HCT116 (cell line): ENCODE measurements at regions not wholly inside any gene's neighbourhood (a gene's known extent, or its start where the extent isn't known, plus 50 kb on each side); places are given as distances from the start of the nearest gene placed in this dataset.
"Not testable (repeated sequence)": the region's sequence is repeated elsewhere in the genome, so short reads cannot be mapped to it uniquely, and the experiment has no call there.

Source experiments
- ATAC-seq: fragments of 200-7000 bp; cut with Tn5 transposase; 2 replicates; pipeline ENCODE4 v1.9.1; 2020; ENCODE audit warnings: mild to moderate bottlenecking, moderate library complexity
- BruUV-seq: library from RNA; stranded (reverse); fragments of 400-500 nt; replicated peaks from 2 replicates; lab custom pipeline; 2021; lab: Mats Ljungman, UMichigan
- CTCF ChIA-PET: fragments of 300-600 bp; sonication (Branson Sonifier 250); formaldehyde crosslinking; loops from one replicate; lab custom pipeline; 2021; ENCODE audit warnings: antibody characterized with exemption; lab: Charles Lee
- POLR2A ChIA-PET: fragments of 300-600, 350-600 bp; sonication (Branson Sonifier 250); formaldehyde crosslinking; loops from one replicate; lab custom pipeline; 2021; ENCODE audit warnings: antibody characterized with exemption; lab: Charles Lee
- RAD21 ChIA-PET, 2 experiments: fragments of 300-600 bp; sonication (Branson Sonifier 250); formaldehyde crosslinking; loops; one replicate each; lab custom pipeline; 2023; ENCODE audit warnings: low total read pairs in 2 of 2; ENCODE audit not compliant: uncharacterized antibody in 2 of 2, unreplicated experiment in 2 of 2, low non-redundant PET in 1 of 2; lab: Charles Lee
- DNase-seq: peaks from one replicate; pipeline ENCODE4 v3.0.0-alpha.2; 2010; ENCODE audit warnings: low read depth, low spot score
- H2AFZ ChIP-seq: fragments of 200-600 bp; shearing (Covaris generic), sonication (generic); 2 replicates; pipeline ENCODE4 v1.6.1; 2017; ENCODE audit warnings: low read depth, mixed run types, mixed read lengths, antibody characterized with exemption, low read length; ENCODE audit not compliant: poor library complexity, severe bottlenecking
- H3K27ac ChIP-seq: 2 replicates; pipeline ENCODE4 v1.5.1; 2012; ENCODE audit warnings: low read depth, low read length
- H3K27me3 ChIP-seq: fragments of 200-600 bp; sonication (generic); 2 replicates; pipeline ENCODE4 v1.6.1; 2016; ENCODE audit warnings: mixed run types, low read length, mixed read lengths; ENCODE audit not compliant: insufficient read depth
- H3K36me3 ChIP-seq, 2 experiments: fragments of 200-500 bp in 1 of 2; fragments of 200-600 bp in 1 of 2; sonication (Bioruptor generic) in 1 of 2; sonication (generic) in 1 of 2; 2 replicates each; pipeline versions ENCODE4 v1.5.1 to v1.6.1; 2014 to 2016; ENCODE audit warnings: low read length in 2 of 2, inconsistent platforms in 1 of 2, mixed read lengths in 1 of 2, mixed run types in 1 of 2; ENCODE audit not compliant: insufficient read depth in 2 of 2, control insufficient read depth in 1 of 2
- H3K4me1 ChIP-seq, 2 experiments: fragments of 200-600 bp in 1 of 2; sonication (generic) in 1 of 2; 2 replicates each; pipeline versions ENCODE4 v1.5.1 to v1.6.1; 2012 to 2017; ENCODE audit warnings: low read length in 2 of 2, inconsistent platforms in 1 of 2, mild to moderate bottlenecking in 1 of 2, mixed read lengths in 1 of 2, mixed run types in 1 of 2, moderate library complexity in 1 of 2; ENCODE audit not compliant: insufficient read depth in 2 of 2, control insufficient read depth in 1 of 2
- H3K4me2 ChIP-seq: fragments of 200-600 bp; sonication (generic); 2 replicates; pipeline ENCODE4 v1.6.1; 2017; ENCODE audit warnings: mixed run types, low read length, mixed read lengths
- H3K4me3 ChIP-seq, 2 experiments: fragments of 200-600 bp in 1 of 2; sonication (generic) in 1 of 2; replicated peaks in 1 of 2; 2 replicates each; pipeline ENCODE4 v1.5.1; 2011 to 2016; ENCODE audit warnings: low read length in 2 of 2, control low read depth in 1 of 2, low read depth in 1 of 2, mild to moderate bottlenecking in 1 of 2, mixed read lengths in 1 of 2, mixed run types in 1 of 2
- H3K79me2 ChIP-seq: fragments of 200-600 bp; sonication (generic); 2 replicates; pipeline ENCODE4 v1.6.1; 2017; ENCODE audit warnings: mild to moderate bottlenecking, mixed run types, low read length, moderate library complexity, mixed read lengths; ENCODE audit not compliant: insufficient read depth
- H3K9ac ChIP-seq: fragments of 200-600 bp; sonication (generic); 2 replicates; pipeline ENCODE4 v1.6.1; 2016; ENCODE audit warnings: low read length, mixed read lengths
- H3K9me2 ChIP-seq: fragments of 200-600 bp; sonication (generic), shearing (Covaris generic); 2 replicates; pipeline ENCODE4 v1.6.1; 2017; ENCODE audit warnings: mixed run types, mild to moderate bottlenecking, moderate library complexity; ENCODE audit not compliant: insufficient read depth
- H3K9me3 ChIP-seq, 2 experiments: fragments of 200-500 bp in 1 of 2; fragments of 200-600 bp in 1 of 2; sonication (Bioruptor generic) in 1 of 2; sonication (generic) in 1 of 2; 2 replicates each; pipeline ENCODE4 v1.6.1; 2014 to 2017; ENCODE audit warnings: low read length in 2 of 2, mixed read lengths in 2 of 2, inconsistent platforms in 1 of 2, low read depth in 1 of 2, mild to moderate bottlenecking in 1 of 2, mixed run types in 1 of 2, moderate library complexity in 1 of 2; ENCODE audit not compliant: control insufficient read depth in 1 of 2, insufficient read depth in 1 of 2
- H4K20me1 ChIP-seq: fragments of 200-600 bp; sonication (generic), shearing (Covaris generic); 2 replicates; pipeline ENCODE4 v1.6.1; 2017; ENCODE audit warnings: mixed run types, mild to moderate bottlenecking, moderate library complexity; ENCODE audit not compliant: insufficient read depth
- CBX3 ChIP-seq: IDR thresholded peaks from 2 replicates; pipeline ENCODE4 v1.6.1; 2012; ENCODE audit warnings: low read depth
- CEBPB ChIP-seq: IDR thresholded peaks from 2 replicates; pipeline ENCODE4 v1.6.1; 2012; ENCODE audit warnings: low read depth
- CTCF ChIP-seq, 3 experiments: fragments of 200-600 bp in 1 of 3; sonication (generic) in 1 of 3; IDR thresholded peaks in 2 of 3; conservative IDR thresholded peaks in 1 of 3; 2 replicates each; pipeline ENCODE4 v1.5.1; 2012 to 2017; ENCODE audit warnings: low read depth in 2 of 3, low read length in 2 of 3, antibody characterized with exemption in 1 of 3, borderline replicate concordance in 1 of 3, control low read depth in 1 of 3, mild to moderate bottlenecking in 1 of 3, mixed read lengths in 1 of 3, mixed run types in 1 of 3, moderate library complexity in 1 of 3; ENCODE audit not compliant: insufficient read depth in 1 of 3
- ELF1 ChIP-seq: IDR thresholded peaks from 2 replicates; pipeline ENCODE4 v1.6.1; 2012; ENCODE audit warnings: low read depth, borderline replicate concordance
- JUND ChIP-seq: IDR thresholded peaks from 2 replicates; pipeline ENCODE4 v1.6.1; 2012
- MAX ChIP-seq: IDR thresholded peaks from 2 replicates; pipeline ENCODE4 v1.6.1; 2012
- RAD21 ChIP-seq: IDR thresholded peaks from 2 replicates; pipeline ENCODE4 v1.6.1; 2012; ENCODE audit warnings: low read depth, mild to moderate bottlenecking
- REST ChIP-seq: IDR thresholded peaks from 2 replicates; pipeline ENCODE4 v1.6.1; 2012; ENCODE audit warnings: low read depth
- SP1 ChIP-seq: IDR thresholded peaks from 2 replicates; pipeline ENCODE4 v1.6.1; 2012; ENCODE audit warnings: low read depth
- TCF7L2 ChIP-seq: IDR thresholded peaks from 2 replicates; pipeline ENCODE4 v1.7.0; 2011; ENCODE audit warnings: borderline replicate concordance, inconsistent platforms; ENCODE audit not compliant: insufficient read depth, insufficient read length; ENCODE audit errors: extremely low read depth
- YY1 ChIP-seq: IDR thresholded peaks from 2 replicates; pipeline ENCODE4 v1.6.1; 2011; ENCODE audit warnings: low read length, low read depth, moderate library complexity, mild to moderate bottlenecking; ENCODE audit not compliant: insufficient replicate concordance; ENCODE audit errors: extremely low read depth
- ZFX ChIP-seq: fragments of 450-650 bp; IDR thresholded peaks from 2 replicates; pipeline ENCODE4 v1.6.1; 2017
- ZNF274 ChIP-seq: fragments of 200-500 bp; sonication (Bioruptor generic); IDR thresholded peaks from 2 replicates; pipeline ENCODE4 v1.6.1; 2014; ENCODE audit warnings: mild to moderate bottlenecking, low read depth, low read length, inconsistent platforms
- intact Hi-C: fragments of 100-400 bp; cut with micrococcal nuclease; formaldehyde crosslinking; loops from 2 replicates; pipeline ENCODE4 v1.10.0; 2022

GRCh38 chr4:63965875-63966274, 443.4 kb downstream of the TECRL start:
- TF ChIP-seq CEBPB (no peak), JUND (no peak), TCF7L2 (no peak), YY1 (no peak), ELF1 (no peak), SP1 (no peak), CTCF (IDR thresholded peaks at IDR 0.05 in 2 of 3, conservative IDR thresholded peaks at IDR 0.05 in 1 of 3; ENCODE audit: borderline replicate concordance in 1 of 3, insufficient read depth in 1 of 3, low read depth in 2 of 3, low read length in 2 of 3) (no peak), ZNF274 (no peak), RAD21 (no peak), CBX3 (no peak), MAX (no peak), ZFX (no peak), REST (no peak)
- no peaks in the 10 kb centered on the region for H4K20me1 ChIP-seq
- H3K9ac ChIP-seq, result no peak overlapping the region
- no TSS peak for BruUV-seq
- no peak overlapping the region for H2AFZ ChIP-seq
- H3K9me2 ChIP-seq, result no peaks in the 10 kb centered on the region
- intact Hi-C loops, result no loop called here
- H3K27ac ChIP-seq, result no peak overlapping the region
- RAD21 ChIA-PET, result no interaction called here
- no peak for DNase-seq
- no peak overlapping the region for H3K4me2 ChIP-seq
- H3K79me2 ChIP-seq, result no peaks in the 10 kb centered on the region
- H3K4me1 ChIP-seq, result no peaks in the 10 kb centered on the region
- no peaks in the 10 kb centered on the region; a peak in 1 of 4 replicates for H3K36me3 ChIP-seq
- ATAC-seq, result no peak
- H3K9me3 ChIP-seq, result peaks cover 8 to 18% of the 10 kb centered on the region in 2 experiments; a peak in 3 of 4 replicates
- no peak overlapping the region for H3K4me3 ChIP-seq
- POLR2A ChIA-PET, result no interaction called here
- CTCF ChIA-PET, result no interaction called here
- no peaks in the 10 kb centered on the region for H3K27me3 ChIP-seq

GRCh38 chr4:63942706-63943286, 466.5 kb downstream of the TECRL start:
- intact Hi-C loops, H4K20me1 ChIP-seq, BruUV-seq, ATAC-seq, H3K27ac ChIP-seq, H3K4me2 ChIP-seq, H2AFZ ChIP-seq, H3K36me3 ChIP-seq, H3K4me1 ChIP-seq, H3K27me3 ChIP-seq, RAD21 ChIA-PET, H3K4me3 ChIP-seq, H3K9me2 ChIP-seq, DNase-seq, H3K9me3 ChIP-seq, H3K9ac ChIP-seq, CTCF ChIA-PET, POLR2A ChIA-PET, H3K79me2 ChIP-seq: not testable (repeated sequence)
